H1 (cell line): ENCODE measurements at regions not wholly inside any gene's neighbourhood (a gene's known extent, or its start where the extent isn't known, plus 50 kb on each side); places are given as distances from the start of the nearest gene placed in this dataset.

Experiments
- CTCF ChIA-PET: fragments of 300-600 bp; sonication (Branson Sonifier 250); formaldehyde crosslinking; loops from one replicate; lab custom pipeline; 2021; ENCODE audit not compliant: partially characterized antibody; lab: Charles Lee
- POLR2A ChIA-PET: fragments of 300-600 bp; sonication (Branson Sonifier 250); formaldehyde crosslinking; loops from one replicate; lab custom pipeline; 2021; ENCODE audit warnings: inconsistent platforms; ENCODE audit not compliant: partially characterized antibody; lab: Charles Lee
- DNase-seq, 2 experiments: peaks; one replicate each; pipeline versions ENCODE4 v3.0.0 to v3.0.0-alpha.2; 2010 to 2022; ENCODE audit warnings: low spot score in 2 of 2, low read depth in 1 of 2, mixed read lengths in 1 of 2
- FAIRE-seq: peaks from 2 replicates; lab custom pipeline; 2011; peaks lifted over from hg19 to GRCh38; lab: Jason Lieb, UNC
- H2AFZ ChIP-seq: 2 replicates; pipeline ENCODE4 v1.8.1; 2012; ENCODE audit warnings: low read length, inconsistent platforms
- H2AK5ac ChIP-seq: 2 replicates; pipeline ENCODE4 v1.6.1; 2013; ENCODE audit warnings: low read depth, low read length
- H2BK120ac ChIP-seq: replicated peaks from 2 replicates; pipeline ENCODE3; 2013; ENCODE audit warnings: low read depth, low read length, inconsistent platforms
- H2BK12ac ChIP-seq: 2 replicates; pipeline ENCODE4 v1.6.1; 2013; ENCODE audit warnings: low read depth, low read length
- H2BK15ac ChIP-seq: 2 replicates; pipeline ENCODE4 v1.6.1; 2013; ENCODE audit warnings: low read length
- H2BK20ac ChIP-seq: 2 replicates; pipeline ENCODE4 v1.6.1; 2013; ENCODE audit warnings: low read length
- H2BK5ac ChIP-seq: 2 replicates; pipeline ENCODE4 v1.6.1; 2013; ENCODE audit warnings: low read depth, low read length
- H3K14ac ChIP-seq: 2 replicates; pipeline ENCODE4 v1.6.1; 2013; ENCODE audit warnings: inconsistent platforms; ENCODE audit not compliant: insufficient read length
- H3K18ac ChIP-seq: 2 replicates; pipeline ENCODE4 v1.6.1; 2013; ENCODE audit warnings: low read length; ENCODE audit errors: extremely low read depth
- H3K23ac ChIP-seq: 2 replicates; pipeline ENCODE4 v1.6.1; 2013; ENCODE audit warnings: inconsistent platforms; ENCODE audit not compliant: insufficient read length
- H3K23me2 ChIP-seq: 2 replicates; pipeline ENCODE4 v1.6.1; 2013; ENCODE audit warnings: low read depth, low read length
- H3K27ac ChIP-seq: 2 replicates; pipeline ENCODE4 v1.6.1; 2011; ENCODE audit warnings: low read depth, low read length, inconsistent platforms
- H3K27me3 ChIP-seq, 4 experiments: replicated peaks in 1 of 4; 1 replicate in 1 of 4; 2 replicates in 3 of 4; pipeline versions ENCODE4 v1.6.1 to v1.8.1; 2011 to 2013; ENCODE audit warnings: low read length in 3 of 4, mild to moderate bottlenecking in 3 of 4, inconsistent platforms in 2 of 4, mixed read lengths in 2 of 4, moderate library complexity in 1 of 4; ENCODE audit not compliant: control insufficient read depth in 3 of 4, insufficient read depth in 3 of 4; ENCODE audit errors: extremely low read depth in 1 of 4
- H3K36me3 ChIP-seq, 4 experiments: 2 replicates each; pipeline versions ENCODE4 v1.6.1 to v1.8.1; 2011 to 2013; ENCODE audit warnings: mild to moderate bottlenecking in 4 of 4, low read length in 3 of 4, moderate library complexity in 2 of 4, control low read depth in 1 of 4, inconsistent platforms in 1 of 4; ENCODE audit not compliant: insufficient read depth in 4 of 4, control insufficient read depth in 2 of 4
- H3K4ac ChIP-seq: replicated peaks from 2 replicates; pipeline ENCODE3; 2013; ENCODE audit warnings: low read length, low read depth, mixed read lengths, inconsistent platforms; ENCODE audit not compliant: insufficient read length
- H3K4me1 ChIP-seq, 4 experiments: replicated peaks in 1 of 4; 1 replicate in 1 of 4; 2 replicates in 3 of 4; pipeline versions ENCODE4 v1.6.1 to v1.8.1; 2011 to 2013; ENCODE audit warnings: low read length in 3 of 4, inconsistent platforms in 2 of 4, mixed read lengths in 1 of 4; ENCODE audit not compliant: insufficient read depth in 4 of 4, control insufficient read depth in 3 of 4
- H3K4me2 ChIP-seq, 2 experiments: 2 replicates each; pipeline versions ENCODE4 v1.6.1 to v1.8.1; 2011 to 2013; ENCODE audit warnings: low read depth in 2 of 2, low read length in 2 of 2, control low read depth in 1 of 2, inconsistent platforms in 1 of 2, mild to moderate bottlenecking in 1 of 2; ENCODE audit not compliant: insufficient read depth in 1 of 2
- H3K4me3 ChIP-seq, 4 experiments: fragments of 200-600, 300-600 bp in 1 of 4; sonication (generic), shearing (Covaris generic), sonication (Bioruptor Twin) in 1 of 4; 2 replicates each; pipeline versions ENCODE4 v1.5.1 to v1.8.1; 2011 to 2016; ENCODE audit warnings: low read length in 4 of 4, low read depth in 3 of 4, control low read depth in 2 of 4, inconsistent platforms in 2 of 4, mild to moderate bottlenecking in 2 of 4, mixed read lengths in 1 of 4, moderate library complexity in 1 of 4; ENCODE audit not compliant: insufficient read depth in 2 of 4; ENCODE audit errors: extremely low read depth in 1 of 4
- H3K56ac ChIP-seq: replicated peaks from 2 replicates; pipeline ENCODE3; 2013; ENCODE audit warnings: low read depth, mild to moderate bottlenecking, mixed read lengths, low read length, inconsistent platforms; ENCODE audit not compliant: insufficient read length
- H3K79me1 ChIP-seq: 2 replicates; pipeline ENCODE4 v1.6.1; 2013; ENCODE audit warnings: low read depth, low read length, control low read depth
- H3K79me2 ChIP-seq, 2 experiments: 2 replicates each; pipeline versions ENCODE4 v1.6.1 to v1.8.1; 2012 to 2013; ENCODE audit warnings: low read length in 2 of 2, mild to moderate bottlenecking in 2 of 2, inconsistent platforms in 1 of 2; ENCODE audit not compliant: insufficient read depth in 2 of 2, control insufficient read depth in 1 of 2
- H3K9ac ChIP-seq, 4 experiments: replicated peaks in 1 of 4; 1 replicate in 1 of 4; 2 replicates in 3 of 4; pipeline versions ENCODE4 v1.6.1 to v1.8.1; 2011 to 2013; ENCODE audit warnings: low read depth in 3 of 4, low read length in 3 of 4, control low read depth in 2 of 4, mild to moderate bottlenecking in 2 of 4, moderate library complexity in 2 of 4, inconsistent platforms in 1 of 4; ENCODE audit errors: extremely low read depth in 1 of 4
- H3K9me3 ChIP-seq, 2 experiments: 2 replicates each; pipeline versions ENCODE4 v1.6.1 to v1.8.1; 2012 to 2013; ENCODE audit warnings: mild to moderate bottlenecking in 2 of 2, moderate library complexity in 2 of 2, control low read depth in 1 of 2, inconsistent platforms in 1 of 2, low read depth in 1 of 2, low read length in 1 of 2, mixed read lengths in 1 of 2; ENCODE audit not compliant: insufficient read depth in 2 of 2
- H4K20me1 ChIP-seq, 2 experiments: replicated peaks in 1 of 2; 2 replicates each; pipeline versions ENCODE3 to v1.8.1; 2011 to 2013; ENCODE audit warnings: inconsistent platforms in 2 of 2, low read length in 2 of 2, mild to moderate bottlenecking in 1 of 2; ENCODE audit not compliant: insufficient read depth in 2 of 2, control insufficient read depth in 1 of 2
- H4K5ac ChIP-seq: 2 replicates; pipeline ENCODE4 v1.6.1; 2013; ENCODE audit warnings: low read length, low read depth, mixed read lengths, inconsistent platforms; ENCODE audit not compliant: insufficient read length
- H4K8ac ChIP-seq: 2 replicates; pipeline ENCODE4 v1.8.0; 2013; ENCODE audit warnings: mild to moderate bottlenecking, moderate library complexity, low read length, inconsistent platforms; ENCODE audit not compliant: insufficient read depth; ENCODE audit errors: extremely low read depth
- H4K91ac ChIP-seq: replicated peaks from 2 replicates; pipeline ENCODE3; 2013; ENCODE audit warnings: low read length, mixed read lengths, inconsistent platforms; ENCODE audit not compliant: insufficient read length
- CBX5 ChIP-seq: fragments of 300-800, 300-1000 bp; sonication (generic); IDR thresholded peaks from 2 replicates; pipeline ENCODE4 v1.7.1; 2016; ENCODE audit warnings: antibody characterized with exemption, low read length, low read depth
- GABPA ChIP-seq: IDR thresholded peaks from 2 replicates; pipeline ENCODE4 v1.6.1; 2011; ENCODE audit warnings: mild to moderate bottlenecking, low read length, moderate library complexity, borderline replicate concordance; ENCODE audit not compliant: insufficient read depth
- SP2 ChIP-seq: IDR thresholded peaks from 2 replicates; pipeline ENCODE4 v1.6.1; 2012; ENCODE audit warnings: mild to moderate bottlenecking, low read length, inconsistent platforms
- YY1 ChIP-seq: IDR thresholded peaks from 2 replicates; pipeline ENCODE4 v1.6.1; 2011; ENCODE audit warnings: low read depth, mild to moderate bottlenecking, low read length
- WGBS, 2 experiments: shearing (Covaris generic) in 1 of 2; methylation state at CpG; one replicate each; pipeline versions ENCODE4 v1.1.6 to v1.1.7; 2013 to 2015; ENCODE audit warnings: low lambda C conversion rate in 2 of 2, mixed read lengths in 2 of 2, inconsistent platforms in 1 of 2, low coverage in 1 of 2, missing lambda C conversion rate in 1 of 2; ENCODE audit not compliant: insufficient replicate concordance in 2 of 2, insufficient coverage in 1 of 2, insufficient read length in 1 of 2; ENCODE audit errors: extremely low coverage in 1 of 2, missing lambda C conversion rate in 1 of 2; 5-methylcytosine and 5-hydroxymethylcytosine counted together
- TF ChIP-seq, protein P1 (sequence below): IDR thresholded peaks from 2 replicates; pipeline ENCODE4 v1.6.1; 2012; ENCODE audit warnings: inconsistent platforms

DNA sequence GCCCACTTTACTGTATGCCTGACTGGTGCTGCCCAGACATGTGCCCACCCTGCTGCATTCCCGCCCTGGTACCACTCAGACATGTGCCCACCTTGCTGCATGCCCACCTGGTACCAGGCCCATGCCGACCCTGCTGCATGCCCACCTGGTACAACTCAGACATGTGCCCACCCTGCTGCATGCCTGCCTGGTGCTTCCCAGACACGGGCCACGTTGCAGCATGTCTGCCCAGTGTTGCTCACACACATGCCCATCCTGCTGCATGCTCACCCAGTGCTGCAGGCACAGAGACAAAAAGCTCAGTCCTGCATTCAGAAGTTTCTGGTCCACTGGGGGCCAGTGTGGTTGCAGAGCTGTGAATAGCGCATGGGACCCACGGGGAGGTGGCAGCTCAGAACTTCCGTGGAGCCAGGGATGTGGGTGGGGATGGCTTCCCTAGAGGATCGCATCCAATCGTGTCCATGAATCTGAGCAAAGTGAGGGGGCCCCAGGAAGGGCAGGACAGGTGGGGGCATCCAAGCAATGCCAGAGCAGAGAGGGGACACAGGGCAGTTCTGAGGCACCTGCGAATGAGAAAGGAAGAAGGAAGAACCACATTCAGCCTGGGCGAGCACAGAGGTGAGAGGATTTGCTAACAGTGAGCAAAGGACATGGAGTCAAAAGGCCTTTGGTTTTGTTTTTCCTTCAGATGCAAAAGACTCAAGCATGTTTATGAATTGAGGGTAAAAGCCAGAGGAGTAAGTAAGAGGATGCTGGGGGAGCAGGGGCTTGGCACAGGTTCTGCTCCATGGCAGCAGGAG lies 175.9 kb upstream of the C14orf180 start:
- Histone ChIP-seq H3K4ac (no peak overlapping the region), H2BK5ac (no peak overlapping the region; the same call in 1 of the 2 replicates), H3K18ac (peak overlapping the region; percentile 36), H3K9me3 (0 out of 4 replicates have a peak, but pooled peaks cover 2% of the 10 kb centered on the region in 2 experiments), H2BK120ac (peak overlapping the region; percentile 24), H3K4me2 (peak overlapping the region in 1 of 2 experiments; percentile 0; a peak in 2 of 4 replicates), H3K14ac (no peak overlapping the region), H3K27ac (no peak overlapping the region), H4K8ac (no peak overlapping the region), H2BK20ac (peak overlapping the region; percentile 16; the same call in 1 of the 2 replicates), H3K9ac (no peak overlapping the region), H4K91ac (no peak overlapping the region), H4K5ac (no peak overlapping the region), H3K36me3 (no peaks in the 10 kb centered on the region), H3K23me2 (no peaks in the 10 kb centered on the region), H2AK5ac (peak overlapping the region; percentile 66; the same call in 1 of the 2 replicates), H3K4me3 (no peak overlapping the region), H3K27me3 (no peaks in the 10 kb centered on the region), H2BK12ac (peak overlapping the region; percentile 29; the same call in 1 of the 2 replicates), H2BK15ac (0 out of 2 replicates have a peak overlapping the region, but pooled peaks have one; percentile 75), H3K4me1 (peaks cover 0 to 11% (median 3%) of the 10 kb centered on the region in 4 experiments; a peak in 5 of 7 replicates), H2AFZ (no peak overlapping the region), H3K79me1 (no peaks in the 10 kb centered on the region), H3K79me2 (no peaks in the 10 kb centered on the region), H4K20me1 (no peaks in the 10 kb centered on the region), H3K56ac (no peak overlapping the region), H3K23ac (no peak overlapping the region)
- POLR2A ChIA-PET = no interaction called here
- CTCF ChIA-PET = interaction anchor here (0.5 to 1.0 kb wide), 2 partner anchors 441 to 501 kb away, joined by 4 read pairs; no protein-coding TSS in a partner anchor
- FAIRE-seq = no peak
- WGBS, 2 experiments = 73% methylated on average over 11 of the region's 11 CpGs; no CpG with 5 or more reads in 1 of the 2 experiments
- peak in 1 of 2 experiments; percentile 44 for DNase-seq
- TF ChIP-seq GABPA (no peak), CBX5 (no peak), SP2 (no peak), YY1 (no peak)
- TF ChIP-seq, protein P1, sequence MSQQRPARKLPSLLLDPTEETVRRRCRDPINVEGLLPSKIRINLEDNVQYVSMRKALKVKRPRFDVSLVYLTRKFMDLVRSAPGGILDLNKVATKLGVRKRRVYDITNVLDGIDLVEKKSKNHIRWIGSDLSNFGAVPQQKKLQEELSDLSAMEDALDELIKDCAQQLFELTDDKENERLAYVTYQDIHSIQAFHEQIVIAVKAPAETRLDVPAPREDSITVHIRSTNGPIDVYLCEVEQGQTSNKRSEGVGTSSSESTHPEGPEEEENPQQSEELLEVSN = no peak
